Calu3 (cell line): ENCODE measurements at regions not wholly inside any gene's neighbourhood (a gene's known extent, or its start where the extent isn't known, plus 50 kb on each side); places are given as distances from the start of the nearest gene placed in this dataset.

Experiments
- BruUV-seq: library from RNA; stranded (reverse); fragments of 400-500 nt; replicated peaks from 2 replicates; lab custom pipeline; 2021; lab: Mats Ljungman, UMichigan
- CTCF ChIA-PET: fragments of 300-600 bp; sonication (Branson Sonifier 250); formaldehyde crosslinking; loops from one replicate; lab custom pipeline; 2022; ENCODE audit warnings: antibody characterized with exemption; lab: Charles Lee
- DNase-seq: peaks from one replicate; pipeline ENCODE4 v3.0.0; 2022
- H3K27ac Mint-ChIP-seq: one replicate; pipeline ENCODE4 v1.8.0; 2022; ENCODE audit warnings: mixed read lengths; ENCODE audit not compliant: unreplicated experiment
- H3K27me3 Mint-ChIP-seq: one replicate; pipeline ENCODE4 v1.8.0; 2022; ENCODE audit warnings: mixed read lengths; ENCODE audit not compliant: unreplicated experiment
- H3K36me3 Mint-ChIP-seq: one replicate; pipeline ENCODE4 v1.8.0; 2022; ENCODE audit warnings: mild to moderate bottlenecking, moderate library complexity, mixed read lengths; ENCODE audit not compliant: insufficient read depth, unreplicated experiment
- H3K4me1 Mint-ChIP-seq: one replicate; pipeline ENCODE4 v1.8.0; 2022; ENCODE audit warnings: mild to moderate bottlenecking, low read depth, mixed read lengths; ENCODE audit not compliant: unreplicated experiment
- H3K4me3 Mint-ChIP-seq: one replicate; pipeline ENCODE4 v1.8.0; 2022; ENCODE audit warnings: mild to moderate bottlenecking, low read depth, moderate library complexity, mixed read lengths; ENCODE audit not compliant: unreplicated experiment
- H3K9me3 Mint-ChIP-seq: one replicate; pipeline ENCODE4 v1.8.0; 2022; ENCODE audit warnings: low read depth, mixed read lengths; ENCODE audit not compliant: unreplicated experiment
- intact Hi-C: fragments of 100-400 bp; cut with micrococcal nuclease; formaldehyde crosslinking; loops from one replicate; pipeline ENCODE4 v1.10.0; 2022; ENCODE audit not compliant: unreplicated experiment
- TF ChIP-seq, protein P1 (sequence below): fragments of 200-600 bp; IDR thresholded peaks from one replicate; pipeline ENCODE4 v1.8.0; 2022; ENCODE audit warnings: antibody characterized with exemption; ENCODE audit not compliant: unreplicated experiment

DNA sequence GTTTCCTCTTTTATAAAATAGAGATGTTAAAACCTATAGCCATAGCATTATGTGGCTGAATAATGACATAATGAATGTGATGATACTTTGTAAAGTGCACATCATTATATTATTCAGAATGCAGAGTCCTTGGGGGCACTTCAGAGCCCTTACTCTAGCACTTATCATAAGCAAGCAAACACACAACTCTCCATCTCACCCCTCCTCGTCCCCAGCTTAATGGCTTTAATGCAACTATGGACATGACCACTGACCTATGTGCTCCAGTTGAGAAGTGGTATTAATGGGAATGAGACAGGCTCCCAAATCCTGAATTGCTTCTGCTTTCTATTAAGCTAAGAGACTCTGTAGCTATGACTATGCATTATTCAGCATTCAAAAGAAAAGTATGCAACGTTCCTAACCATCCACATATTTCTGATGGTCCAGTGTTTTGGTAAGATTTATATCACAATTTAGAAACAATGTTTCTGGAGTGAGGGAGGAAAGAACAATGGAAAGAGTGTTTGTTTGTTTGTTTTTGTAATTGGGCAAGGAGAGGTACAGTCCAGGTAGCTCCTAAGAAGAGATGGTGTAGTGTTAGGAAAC, 194.0 kb upstream of the PLXNA2 start:
- intact Hi-C loops = no loop called here
- no peak for DNase-seq
- Mint-ChIP-seq H3K36me3 (no peaks in the 10 kb centered on the region), H3K9me3 (peaks cover 6% of the 10 kb centered on the region), H3K27me3 (no peaks in the 10 kb centered on the region), H3K27ac (no peak overlapping the region), H3K4me3 (no peak overlapping the region), H3K4me1 (no peaks in the 10 kb centered on the region)
- TF ChIP-seq, protein P1, sequence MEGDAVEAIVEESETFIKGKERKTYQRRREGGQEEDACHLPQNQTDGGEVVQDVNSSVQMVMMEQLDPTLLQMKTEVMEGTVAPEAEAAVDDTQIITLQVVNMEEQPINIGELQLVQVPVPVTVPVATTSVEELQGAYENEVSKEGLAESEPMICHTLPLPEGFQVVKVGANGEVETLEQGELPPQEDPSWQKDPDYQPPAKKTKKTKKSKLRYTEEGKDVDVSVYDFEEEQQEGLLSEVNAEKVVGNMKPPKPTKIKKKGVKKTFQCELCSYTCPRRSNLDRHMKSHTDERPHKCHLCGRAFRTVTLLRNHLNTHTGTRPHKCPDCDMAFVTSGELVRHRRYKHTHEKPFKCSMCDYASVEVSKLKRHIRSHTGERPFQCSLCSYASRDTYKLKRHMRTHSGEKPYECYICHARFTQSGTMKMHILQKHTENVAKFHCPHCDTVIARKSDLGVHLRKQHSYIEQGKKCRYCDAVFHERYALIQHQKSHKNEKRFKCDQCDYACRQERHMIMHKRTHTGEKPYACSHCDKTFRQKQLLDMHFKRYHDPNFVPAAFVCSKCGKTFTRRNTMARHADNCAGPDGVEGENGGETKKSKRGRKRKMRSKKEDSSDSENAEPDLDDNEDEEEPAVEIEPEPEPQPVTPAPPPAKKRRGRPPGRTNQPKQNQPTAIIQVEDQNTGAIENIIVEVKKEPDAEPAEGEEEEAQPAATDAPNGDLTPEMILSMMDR = no peak
- CTCF ChIA-PET = no interaction called here
- no TSS peak for BruUV-seq

- TF ChIP-seq, protein P1 = no peak
- Mint-ChIP-seq H3K27ac (no peak overlapping the region), H3K36me3 (no peaks in the 10 kb centered on the region), H3K27me3 (peaks cover 49% of the 10 kb centered on the region), H3K9me3 (peaks cover 10% of the 10 kb centered on the region), H3K4me1 (no peaks in the 10 kb centered on the region), H3K4me3 (no peak overlapping the region)
- intact Hi-C loops = no loop called here
- CTCF ChIA-PET = no interaction called here
- DNase-seq = peak; percentile 5
- no TSS peak for BruUV-seq
Observed at GRCh38 chr1:208445758-208446203, 201.6 kb upstream of the PLXNA2 start.

DNA sequence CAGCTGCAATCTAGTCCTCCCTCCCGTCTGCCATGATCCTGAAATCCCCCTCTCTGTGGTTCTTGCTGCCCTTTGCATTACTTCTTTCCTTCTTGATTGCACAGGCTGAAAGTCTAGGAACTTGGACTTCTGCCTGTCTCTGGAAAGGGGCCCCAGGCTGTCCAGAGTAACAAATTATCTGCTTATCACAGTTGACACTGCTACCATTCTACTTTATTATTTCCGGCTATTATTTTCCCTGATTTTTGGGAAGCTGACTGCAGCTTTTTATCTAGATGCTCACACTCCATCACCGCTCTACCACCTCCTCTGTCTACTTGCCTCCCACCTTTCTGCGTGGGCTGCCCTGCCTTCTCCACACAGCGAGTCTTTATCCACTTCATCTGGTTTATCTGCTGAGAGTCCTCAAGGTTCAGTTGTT, 202.1 kb upstream of the PLXNA2 start:
- Mint-ChIP-seq H3K27me3 (peaks cover 54% of the 10 kb centered on the region), H3K27ac (no peak overlapping the region), H3K4me3 (no peak overlapping the region), H3K4me1 (no peaks in the 10 kb centered on the region), H3K9me3 (peaks cover 10% of the 10 kb centered on the region), H3K36me3 (no peaks in the 10 kb centered on the region)
- TF ChIP-seq, protein P1 = no peak
- DNase-seq = no peak
- intact Hi-C loops = no loop called here
- CTCF ChIA-PET = no interaction called here
- BruUV-seq = no TSS peak

- BruUV-seq = no TSS peak
- Mint-ChIP-seq H3K4me3 (no peak overlapping the region), H3K4me1 (no peaks in the 10 kb centered on the region), H3K9me3 (peaks cover 5% of the 10 kb centered on the region), H3K27ac (no peak overlapping the region), H3K36me3 (no peaks in the 10 kb centered on the region), H3K27me3 (peaks cover 56% of the 10 kb centered on the region)
- no peak for DNase-seq
- CTCF ChIA-PET = no interaction called here
- TF ChIP-seq, protein P1 = no peak
- intact Hi-C loops = no loop called here
Observed at GRCh38 chr1:208448425-208448824, 204.2 kb upstream of the PLXNA2 start.
